Activated T-helper 1 cell treated with anti-CD3 and anti-CD28 coated beads, Interleukin-12 subunit alpha, Interleukin-12 subunit beta, Interleukin-2, Interleukin-4 antibody, amounts not matched to agents 30 ng/mL and 10 ng/mL and 1 ng/mL, durations not matched to agents 14 hours and 24 hours and 36 hours (primary cell): ENCODE measurements at regions not wholly inside any gene's neighbourhood (a gene's known extent, or its start where the extent isn't known, plus 50 kb on each side); places are given as distances from the start of the nearest gene placed in this dataset.
A peak's percentile ranks its signal among the peaks of the same experiment; 100 is the strongest.
"Not testable (repeated sequence)": the region's sequence is repeated elsewhere in the genome, so short reads cannot be mapped to it uniquely, and the experiment has no call there.

ENCODE experiments used
- DNase-seq: peaks from one replicate; pipeline ENCODE4 v3.0.0; 2021; ENCODE audit warnings: low spot score
- H3K27ac Mint-ChIP-seq: one replicate; pipeline ENCODE4 v1.8.0; 2021; ENCODE audit warnings: mild to moderate bottlenecking, mixed read lengths
- H3K27me3 Mint-ChIP-seq: one replicate; pipeline ENCODE4 v1.8.0; 2022; ENCODE audit warnings: mild to moderate bottlenecking, moderate library complexity, mixed read lengths; ENCODE audit not compliant: insufficient read depth
- H3K36me3 Mint-ChIP-seq: one replicate; pipeline ENCODE4 v1.8.0; 2021; ENCODE audit warnings: low read depth, mixed read lengths
- H3K4me1 Mint-ChIP-seq: one replicate; pipeline ENCODE4 v1.8.0; 2021; ENCODE audit warnings: low read depth, mixed read lengths
- H3K4me3 Mint-ChIP-seq: one replicate; pipeline ENCODE4 v1.8.0; 2021; ENCODE audit warnings: mild to moderate bottlenecking, moderate library complexity, mixed read lengths
- H3K9me3 Mint-ChIP-seq: one replicate; pipeline ENCODE4 v1.8.0; 2021; ENCODE audit warnings: mixed read lengths
- intact Hi-C: fragments of 100-400 bp; cut with micrococcal nuclease; formaldehyde crosslinking; loops from one replicate; pipeline ENCODE4 v1.15.1; 2024

GRCh38 chr14:65170768-65171507 is 68.6 kb upstream of the MAX start:
- Mint-ChIP-seq H3K9me3 (no peaks in the 10 kb centered on the region), H3K4me3 (peak overlapping the region; percentile 73), H3K27me3 (no peaks in the 10 kb centered on the region), H3K4me1 (peaks cover 48% of the 10 kb centered on the region), H3K36me3 (peaks cover 2% of the 10 kb centered on the region), H3K27ac (peak overlapping the region; percentile 88)
- intact Hi-C loops: loop anchor here (1.0 to 2.0 kb wide), 5 partner anchors 9 to 676 kb away; partner anchors contain the start of gene FUT8
- DNase-seq: peak; percentile 49

GRCh38 chr14:65173973-65174693 is 71.8 kb upstream of the MAX start:
- Mint-ChIP-seq H3K27me3 (no peaks in the 10 kb centered on the region), H3K4me1 (peaks cover 26% of the 10 kb centered on the region), H3K9me3 (no peaks in the 10 kb centered on the region), H3K4me3 (no peak overlapping the region), H3K27ac (no peak overlapping the region), H3K36me3 (no peaks in the 10 kb centered on the region)
- no peak for DNase-seq
- intact Hi-C loops: no loop called here

- Mint-ChIP-seq H3K4me1 (peaks cover 26% of the 10 kb centered on the region), H3K27ac (no peak overlapping the region), H3K27me3 (no peaks in the 10 kb centered on the region), H3K9me3 (no peaks in the 10 kb centered on the region), H3K4me3 (no peak overlapping the region), H3K36me3 (no peaks in the 10 kb centered on the region)
- intact Hi-C loops: no loop called here
- no peak for DNase-seq
Observed at GRCh38 chr14:65174783-65175182, 72.5 kb upstream of the MAX start.

- peaks cover 1% of the 10 kb centered on the region for H3K36me3 Mint-ChIP-seq
- H3K27me3 Mint-ChIP-seq: no peaks in the 10 kb centered on the region
- DNase-seq: no peak
- intact Hi-C loops: no loop called here
- peaks cover 12% of the 10 kb centered on the region for H3K9me3 Mint-ChIP-seq
- H3K4me1 Mint-ChIP-seq: peaks cover 32% of the 10 kb centered on the region
- H3K4me3 Mint-ChIP-seq: no peak overlapping the region
- H3K27ac Mint-ChIP-seq: no peak overlapping the region
Observed at GRCh38 chr14:65177551-65177950, 75.2 kb upstream of the MAX start.

- H3K4me1 Mint-ChIP-seq: peaks cover 35% of the 10 kb centered on the region
- intact Hi-C loops, H3K27ac Mint-ChIP-seq, H3K4me3 Mint-ChIP-seq, H3K27me3 Mint-ChIP-seq, DNase-seq, H3K36me3 Mint-ChIP-seq: not testable (repeated sequence)
- peaks cover 19% of the 10 kb centered on the region for H3K9me3 Mint-ChIP-seq
Observed at GRCh38 chr14:65179231-65179630, 76.9 kb upstream of the MAX start.

- Mint-ChIP-seq H3K9me3 (peaks cover 19% of the 10 kb centered on the region), H3K27ac (peak overlapping the region; percentile 86), H3K4me1 (peaks cover 43% of the 10 kb centered on the region), H3K36me3 (peaks cover 1% of the 10 kb centered on the region), H3K4me3 (peak overlapping the region; percentile 52), H3K27me3 (no peaks in the 10 kb centered on the region)
- intact Hi-C loops: loop anchor here (1.0 kb wide), 2 partner anchors 10 to 26 kb away; no protein-coding TSS in a partner anchor
- DNase-seq: peak; percentile 51
Observed at GRCh38 chr14:65179918-65180724, 77.8 kb upstream of the MAX start.

GRCh38 chr14:65180725-65181025 is 78.4 kb upstream of the MAX start:
- no peak for DNase-seq
- peak overlapping the region; percentile 52 for H3K4me3 Mint-ChIP-seq
- H3K36me3 Mint-ChIP-seq: peaks cover 1% of the 10 kb centered on the region
- peaks cover 45% of the 10 kb centered on the region for H3K4me1 Mint-ChIP-seq
- H3K9me3 Mint-ChIP-seq: peaks cover 19% of the 10 kb centered on the region
- peak overlapping the region; percentile 86 for H3K27ac Mint-ChIP-seq
- intact Hi-C loops: loop anchor here (1.0 kb wide), 2 partner anchors 10 to 26 kb away; no protein-coding TSS in a partner anchor
- H3K27me3 Mint-ChIP-seq: no peaks in the 10 kb centered on the region

GRCh38 chr14:65184032-65184764 is 81.9 kb upstream of the MAX start:
- no peak for DNase-seq
- peak overlapping the region; percentile 14 for H3K27ac Mint-ChIP-seq
- H3K36me3 Mint-ChIP-seq: peaks cover 1% of the 10 kb centered on the region
- no peaks in the 10 kb centered on the region for H3K27me3 Mint-ChIP-seq
- H3K4me1 Mint-ChIP-seq: peaks cover 55% of the 10 kb centered on the region
- peaks cover 19% of the 10 kb centered on the region for H3K9me3 Mint-ChIP-seq
- intact Hi-C loops: no loop called here
- H3K4me3 Mint-ChIP-seq: no peak overlapping the region

GRCh38 chr14:65185829-65186228 is 83.5 kb upstream of the MAX start:
- H3K27me3 Mint-ChIP-seq: no peaks in the 10 kb centered on the region
- H3K4me1 Mint-ChIP-seq: peaks cover 39% of the 10 kb centered on the region
- H3K27ac Mint-ChIP-seq: no peak overlapping the region
- H3K36me3 Mint-ChIP-seq: no peaks in the 10 kb centered on the region
- H3K4me3 Mint-ChIP-seq: no peak overlapping the region
- DNase-seq: no peak
- intact Hi-C loops: no loop called here
- H3K9me3 Mint-ChIP-seq: peaks cover 19% of the 10 kb centered on the region

GRCh38 chr14:65186951-65187350 is 84.6 kb upstream of the MAX start:
- Mint-ChIP-seq H3K4me1 (peaks cover 30% of the 10 kb centered on the region), H3K4me3 (no peak overlapping the region)

GRCh38 chr14:65187421-65188049 is 85.2 kb upstream of the MAX start:
- DNase-seq: no peak
- intact Hi-C loops: no loop called here
- Mint-ChIP-seq H3K4me3 (no peak overlapping the region), H3K27me3 (no peaks in the 10 kb centered on the region), H3K4me1 (peaks cover 30% of the 10 kb centered on the region), H3K27ac (no peak overlapping the region), H3K36me3 (no peaks in the 10 kb centered on the region), H3K9me3 (peaks cover 6% of the 10 kb centered on the region)

More at GRCh38 chr14:65186951-65187350, 84.6 kb upstream of the MAX start:
- Mint-ChIP-seq H3K27ac (no peak overlapping the region), H3K9me3 (peaks cover 12% of the 10 kb centered on the region), H3K27me3 (no peaks in the 10 kb centered on the region), H3K36me3 (no peaks in the 10 kb centered on the region)
- intact Hi-C loops: no loop called here
- no peak for DNase-seq

GRCh38 chr14:65190312-65190711 is 88.0 kb upstream of the MAX start:
- no peak overlapping the region for H3K27ac Mint-ChIP-seq
- no peak for DNase-seq
- peaks cover 4% of the 10 kb centered on the region for H3K36me3 Mint-ChIP-seq
- H3K4me3 Mint-ChIP-seq: no peak overlapping the region
- no peaks in the 10 kb centered on the region for H3K9me3 Mint-ChIP-seq
- intact Hi-C loops: no loop called here
- peaks cover 23% of the 10 kb centered on the region for H3K4me1 Mint-ChIP-seq
- H3K27me3 Mint-ChIP-seq: peaks cover 3% of the 10 kb centered on the region
